ENCODE measurements at regions not wholly inside any gene's neighbourhood (a gene's known extent, or its start where the extent isn't known, plus 50 kb on each side); places are given as distances from the start of the nearest gene placed in this dataset.

- TF ChIP-seq RNF2 (IDR thresholded peaks at IDR 0.05; ENCODE audit: borderline replicate concordance, low read depth) = no peak
- TF ChIP-seq CTCF (IDR thresholded peaks at IDR 0.05) = no peak
- TF ChIP-seq ESRRA (IDR thresholded peaks at IDR 0.05; ENCODE audit: borderline replicate concordance, low read length) = no peak
- no peak for TF ChIP-seq ZFP36 (IDR thresholded peaks at IDR 0.05; ENCODE audit: borderline replicate concordance, partially characterized antibody)
- TF ChIP-seq, protein P1, sequence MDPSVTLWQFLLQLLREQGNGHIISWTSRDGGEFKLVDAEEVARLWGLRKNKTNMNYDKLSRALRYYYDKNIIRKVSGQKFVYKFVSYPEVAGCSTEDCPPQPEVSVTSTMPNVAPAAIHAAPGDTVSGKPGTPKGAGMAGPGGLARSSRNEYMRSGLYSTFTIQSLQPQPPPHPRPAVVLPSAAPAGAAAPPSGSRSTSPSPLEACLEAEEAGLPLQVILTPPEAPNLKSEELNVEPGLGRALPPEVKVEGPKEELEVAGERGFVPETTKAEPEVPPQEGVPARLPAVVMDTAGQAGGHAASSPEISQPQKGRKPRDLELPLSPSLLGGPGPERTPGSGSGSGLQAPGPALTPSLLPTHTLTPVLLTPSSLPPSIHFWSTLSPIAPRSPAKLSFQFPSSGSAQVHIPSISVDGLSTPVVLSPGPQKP (IDR thresholded peaks at IDR 0.05; ENCODE audit: low read depth, low read length) = no peak
- TF ChIP-seq NFE2L2 (conservative IDR thresholded peaks at IDR 0.05; ENCODE audit: low read length) = no peak
- TF ChIP-seq POLR2A (IDR thresholded peaks at IDR 0.05; ENCODE audit: low read length) = no peak
- TF ChIP-seq RAD21 (conservative IDR thresholded peaks at IDR 0.05 in 1 of 2, IDR thresholded peaks at IDR 0.05 in 1 of 2) = no peak
- TF ChIP-seq CBX2 (IDR thresholded peaks at IDR 0.05; ENCODE audit: borderline replicate concordance, low read depth) = no peak
These were observed 243.4 kb upstream of the IRX5 start for GRCh38 chr16:54687043-54687899.

Data from A549 (cell line).